ENCODE measurements at regions not wholly inside any gene's neighbourhood (a gene's known extent, or its start where the extent isn't known, plus 50 kb on each side); places are given as distances from the start of the nearest gene placed in this dataset.

GRCh38 chr4:138761638-138762220 lies 253.9 kb upstream of the NOCT start:
- Histone ChIP-seq H3K9me2 (replicated peaks; ENCODE audit: control insufficient read depth, low read length) (no peaks in the 10 kb centered on the region), H3K4me2 (ENCODE audit: low read length) (no peak overlapping the region), H3K36me3 (ENCODE audit: control insufficient read depth, low read length) (no peaks in the 10 kb centered on the region), H3K27ac (ENCODE audit: low read depth, low read length) (no peak overlapping the region), H4K20me1 (ENCODE audit: control insufficient read depth, insufficient read depth, low read depth, low read length) (no peaks in the 10 kb centered on the region), H3K9me3 (ENCODE audit: control insufficient read depth, insufficient read depth, low read length) (no peaks in the 10 kb centered on the region), H3K4me1 (ENCODE audit: control insufficient read depth, low read length) (no peaks in the 10 kb centered on the region), H3K4me3 (ENCODE audit: low read length) (no peak overlapping the region), H3F3A (ENCODE audit: control insufficient read depth, insufficient read depth) (no peaks in the 10 kb centered on the region), H3K79me2 (ENCODE audit: control insufficient read depth, low read length) (no peaks in the 10 kb centered on the region), H3K27me3 (ENCODE audit: control insufficient read depth, low read length) (no peaks in the 10 kb centered on the region)
- TF ChIP-seq CTCF (IDR thresholded peaks at IDR 0.05; ENCODE audit: low read depth, low read length, poor library complexity, severe bottlenecking) (no peak), EZH2phosphoT487 (IDR thresholded peaks at IDR 0.05; ENCODE audit: borderline replicate concordance, low read length) (no peak)

GRCh38 chr4:138759554-138759902 lies 256.1 kb upstream of the NOCT start:
- no peaks in the 10 kb centered on the region for H4K20me1 ChIP-seq (ENCODE audit: control insufficient read depth, insufficient read depth, low read depth, low read length)
- no peak overlapping the region for H3K4me3 ChIP-seq (ENCODE audit: low read length)
- no peaks in the 10 kb centered on the region for H3K27me3 ChIP-seq (ENCODE audit: control insufficient read depth, low read length)
- no peak overlapping the region for H3K27ac ChIP-seq (ENCODE audit: low read depth, low read length)
- H3K4me1 ChIP-seq (ENCODE audit: control insufficient read depth, low read length), result no peaks in the 10 kb centered on the region
- H3F3A ChIP-seq (ENCODE audit: control insufficient read depth, insufficient read depth), result no peaks in the 10 kb centered on the region
- H3K4me2 ChIP-seq (ENCODE audit: low read length), result no peak overlapping the region
- no peaks in the 10 kb centered on the region for H3K9me2 ChIP-seq (replicated peaks; ENCODE audit: control insufficient read depth, low read length)
- H3K9me3 ChIP-seq (ENCODE audit: control insufficient read depth, insufficient read depth, low read length), result no peaks in the 10 kb centered on the region
- no peak for TF ChIP-seq EZH2phosphoT487 (IDR thresholded peaks at IDR 0.05; ENCODE audit: borderline replicate concordance, low read length)
- TF ChIP-seq CTCF (IDR thresholded peaks at IDR 0.05; ENCODE audit: low read depth, low read length, poor library complexity, severe bottlenecking), result no peak
- H3K36me3 ChIP-seq (ENCODE audit: control insufficient read depth, low read length), result no peaks in the 10 kb centered on the region
- no peaks in the 10 kb centered on the region for H3K79me2 ChIP-seq (ENCODE audit: control insufficient read depth, low read length)

- Histone ChIP-seq H3K4me3 (ENCODE audit: low read length) (no peak overlapping the region), H3K79me2 (ENCODE audit: control insufficient read depth, low read length) (no peaks in the 10 kb centered on the region), H3K27ac (ENCODE audit: low read depth, low read length) (no peak overlapping the region), H3K9me3 (ENCODE audit: control insufficient read depth, insufficient read depth, low read length) (no peaks in the 10 kb centered on the region), H3K9me2 (replicated peaks; ENCODE audit: control insufficient read depth, low read length) (no peaks in the 10 kb centered on the region), H3K4me2 (ENCODE audit: low read length) (no peak overlapping the region), H4K20me1 (ENCODE audit: control insufficient read depth, insufficient read depth, low read depth, low read length) (no peaks in the 10 kb centered on the region), H3K36me3 (ENCODE audit: control insufficient read depth, low read length) (no peaks in the 10 kb centered on the region), H3K27me3 (ENCODE audit: control insufficient read depth, low read length) (no peaks in the 10 kb centered on the region), H3K4me1 (ENCODE audit: control insufficient read depth, low read length) (no peaks in the 10 kb centered on the region), H3F3A (ENCODE audit: control insufficient read depth, insufficient read depth) (no peaks in the 10 kb centered on the region)
- TF ChIP-seq CTCF (IDR thresholded peaks at IDR 0.05; ENCODE audit: low read depth, low read length, poor library complexity, severe bottlenecking), result no peak
- TF ChIP-seq EZH2phosphoT487 (IDR thresholded peaks at IDR 0.05; ENCODE audit: borderline replicate concordance, low read length), result no peak
Observed at GRCh38 chr4:138758876-138759553, 256.6 kb upstream of the NOCT start.

All from DOHH2 (cell line).